GM21528 (cell line): ENCODE measurements at regions not wholly inside any gene's neighbourhood (a gene's known extent, or its start where the extent isn't known, plus 50 kb on each side); places are given as distances from the start of the nearest gene placed in this dataset.
"Not testable (repeated sequence)": the region's sequence is repeated elsewhere in the genome, so short reads cannot be mapped to it uniquely, and the experiment has no call there.

Source experiments
- ATAC-seq: cut with Tn5 transposase; IDR thresholded peaks from one replicate; pipeline ENCODE4 v1.9.1; 2021; ENCODE audit warnings: mild to moderate bottlenecking, moderate library complexity; ENCODE audit not compliant: unreplicated experiment, low FRiP score

- no peak for ATAC-seq
These were observed 224.9 kb upstream of the TMEM229A start for GRCh38 chr7:124257638-124258308.

- ATAC-seq = no peak
These were observed 222.3 kb upstream of the TMEM229A start for GRCh38 chr7:124255041-124255655.

DNA sequence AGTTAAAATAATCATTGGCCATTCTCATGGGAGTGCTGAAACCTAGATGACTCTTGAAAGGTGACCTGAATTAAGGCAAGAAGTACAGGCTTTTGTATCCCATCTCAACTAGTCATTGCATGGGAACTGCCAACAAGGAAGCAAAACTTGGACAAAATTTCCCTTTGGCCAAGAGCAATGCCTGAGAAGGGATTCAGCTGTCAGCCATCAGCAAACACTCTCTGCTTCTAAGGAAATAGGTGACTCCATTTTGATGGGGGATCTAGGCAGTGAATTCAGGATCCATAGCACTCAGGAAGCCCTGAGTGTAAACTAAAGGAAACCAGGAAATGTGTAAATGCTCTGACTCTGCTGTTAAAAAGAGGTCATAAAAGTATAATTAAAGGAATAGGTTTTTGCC is 221.5 kb upstream of the TMEM229A start:
- no peak for ATAC-seq

GRCh38 chr7:124251636-124252035 is 218.8 kb upstream of the TMEM229A start:
- no peak for ATAC-seq

DNA sequence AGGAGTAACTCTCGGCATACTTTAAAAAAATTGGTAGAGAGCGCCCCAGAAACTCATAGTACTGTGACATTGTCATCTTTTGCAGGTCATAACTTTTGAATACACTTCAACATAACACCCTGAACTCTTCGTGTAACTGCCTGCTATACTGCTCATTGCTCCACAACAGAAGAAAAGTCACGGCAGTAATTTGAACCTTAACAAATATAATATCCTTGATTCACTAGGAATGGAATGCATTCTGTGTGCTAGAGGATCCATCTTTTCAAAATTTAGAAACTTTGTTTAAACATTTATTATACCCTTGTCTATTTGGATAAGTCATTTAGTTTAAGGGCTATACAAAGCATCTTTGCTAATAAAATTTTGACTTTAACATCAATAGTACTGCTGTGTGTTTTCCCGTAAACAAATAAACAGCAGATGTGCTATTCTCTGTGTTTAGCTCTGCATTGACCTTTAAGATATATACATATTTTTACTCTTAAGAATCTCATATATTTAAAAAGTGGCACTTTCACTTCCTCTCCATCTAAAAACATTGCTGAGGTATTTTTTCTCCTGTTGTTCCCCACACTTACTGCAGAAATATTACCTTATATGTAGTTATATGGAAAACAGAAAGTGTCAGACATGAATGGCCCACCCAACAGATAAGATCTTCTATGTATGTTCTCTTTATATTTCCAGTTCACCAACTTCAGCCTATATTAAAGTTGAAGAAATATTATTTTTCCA is 217.6 kb upstream of the TMEM229A start:
- no peak for ATAC-seq

GRCh38 chr7:124247691-124248090 is 214.8 kb upstream of the TMEM229A start:
- no peak for ATAC-seq

DNA sequence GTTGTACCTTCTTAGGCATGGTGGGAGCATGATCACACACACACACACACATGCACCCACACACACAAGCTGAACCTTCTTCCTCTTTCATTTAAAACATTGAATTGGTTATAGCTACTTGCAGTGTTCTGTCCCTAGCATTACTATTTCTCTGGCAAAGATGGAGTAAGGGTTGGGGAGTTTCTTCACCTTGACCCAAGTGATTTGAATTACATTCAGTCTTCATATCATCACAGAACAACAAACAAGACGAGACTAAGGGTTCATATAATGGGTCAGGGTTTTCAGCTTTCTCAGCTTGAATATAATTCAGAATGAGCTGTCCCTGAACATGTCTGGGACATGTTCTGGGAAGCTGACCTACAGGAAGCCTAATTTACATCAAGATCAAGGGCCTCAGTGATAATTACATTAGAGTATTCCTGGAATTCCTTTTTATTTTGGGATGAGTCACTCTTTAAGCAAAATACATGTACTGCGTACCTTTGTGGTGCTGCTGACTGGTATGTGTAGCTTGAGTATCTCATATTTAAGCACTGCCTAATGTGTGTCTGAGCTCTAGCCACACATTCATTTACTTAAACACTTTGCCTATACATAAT is 213.5 kb upstream of the TMEM229A start:
- ATAC-seq = no peak

- not testable (repeated sequence) for ATAC-seq
These were observed 211.6 kb upstream of the TMEM229A start for GRCh38 chr7:124244469-124244868.

DNA sequence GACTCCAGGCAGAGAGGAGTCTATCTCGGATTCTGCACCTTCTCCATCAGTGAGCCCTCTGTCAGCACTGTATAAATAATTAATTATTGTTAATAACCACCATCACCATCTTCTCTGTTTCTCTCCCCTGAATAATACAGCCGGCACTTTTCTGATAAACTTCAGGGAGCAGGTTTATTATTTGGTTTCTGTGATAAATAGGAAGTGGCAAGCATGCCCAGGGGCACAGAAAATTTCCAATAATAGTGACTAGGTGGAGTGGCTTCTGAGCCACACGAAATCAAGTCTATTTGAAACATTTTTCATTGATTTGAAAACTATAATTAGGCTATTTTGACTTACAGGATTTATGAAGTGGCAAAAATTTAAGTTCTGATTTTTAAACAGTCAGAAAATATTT is 186.8 kb upstream of the TMEM229A start:
- ATAC-seq = no peak

DNA sequence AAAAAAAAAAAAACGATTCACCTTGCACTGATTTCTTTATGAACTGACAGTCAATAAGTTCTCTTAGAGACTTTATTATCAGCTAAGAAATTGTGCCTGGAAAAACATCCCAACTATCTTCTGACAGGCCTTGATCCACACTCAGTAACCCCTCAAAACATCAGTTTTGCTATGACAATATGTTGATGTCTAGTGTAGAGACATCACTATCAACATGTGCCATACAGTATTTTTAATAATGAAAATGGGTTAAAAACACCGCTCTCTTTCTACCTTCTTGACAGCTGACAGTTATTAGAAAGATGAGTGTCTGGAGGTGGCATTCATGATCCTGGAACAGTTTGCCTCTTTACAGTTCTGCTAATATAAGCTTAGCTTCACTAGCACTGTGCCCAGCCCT is 175.8 kb upstream of the TMEM229A start:
- no peak for ATAC-seq

DNA sequence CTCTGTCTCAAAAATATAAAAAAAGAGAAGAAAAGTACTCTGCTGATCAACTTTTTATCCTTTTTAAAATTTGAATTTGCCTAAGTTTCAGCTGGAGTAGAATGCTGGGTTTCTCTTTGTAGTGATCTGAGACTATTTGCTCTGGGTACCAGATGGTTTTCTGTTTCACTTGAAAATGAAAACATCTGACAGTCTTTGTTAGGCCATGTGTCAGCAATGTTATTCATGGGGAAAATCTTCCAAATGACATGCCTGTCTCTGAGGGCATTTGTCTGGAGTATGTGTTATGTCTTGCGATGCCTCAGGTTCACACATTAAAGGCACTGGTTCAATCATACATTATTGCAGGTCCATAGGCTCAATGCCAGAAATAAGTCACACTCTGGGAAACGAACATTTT is 175.3 kb upstream of the TMEM229A start:
- no peak for ATAC-seq

GRCh38 chr7:124205526-124205925 is 172.7 kb upstream of the TMEM229A start:
- no peak for ATAC-seq

- ATAC-seq = no peak
These were observed 169.7 kb upstream of the TMEM229A start for GRCh38 chr7:124202546-124202945.

GRCh38 chr7:124201768-124202349 is 169.0 kb upstream of the TMEM229A start:
- no peak for ATAC-seq

- no peak for ATAC-seq
These were observed 163.7 kb upstream of the TMEM229A start for GRCh38 chr7:124196519-124196918.

DNA sequence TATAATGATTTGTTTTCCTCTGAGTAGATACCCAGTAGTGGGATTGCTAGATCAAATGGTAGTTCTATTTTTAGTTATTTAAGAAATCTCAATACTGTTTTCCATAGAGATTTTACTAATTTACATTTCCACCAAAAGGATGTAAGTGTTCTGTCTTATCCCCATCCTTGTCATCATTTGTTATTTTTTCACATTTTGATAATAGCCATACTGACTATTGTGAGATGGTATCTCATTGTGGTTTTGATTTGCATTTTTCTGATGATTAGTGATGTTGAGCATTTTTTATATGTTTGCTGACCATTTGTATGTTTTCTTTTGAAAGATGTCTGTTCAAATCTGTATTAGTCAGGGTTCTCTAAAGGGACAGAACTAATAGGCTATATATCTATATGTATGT is 160.0 kb upstream of the TMEM229A start:
- no peak for ATAC-seq

GRCh38 chr7:124191713-124192112 is 158.8 kb upstream of the TMEM229A start:
- no peak for ATAC-seq

- no peak for ATAC-seq
These were observed 158.2 kb upstream of the TMEM229A start for GRCh38 chr7:124191030-124191429.

DNA sequence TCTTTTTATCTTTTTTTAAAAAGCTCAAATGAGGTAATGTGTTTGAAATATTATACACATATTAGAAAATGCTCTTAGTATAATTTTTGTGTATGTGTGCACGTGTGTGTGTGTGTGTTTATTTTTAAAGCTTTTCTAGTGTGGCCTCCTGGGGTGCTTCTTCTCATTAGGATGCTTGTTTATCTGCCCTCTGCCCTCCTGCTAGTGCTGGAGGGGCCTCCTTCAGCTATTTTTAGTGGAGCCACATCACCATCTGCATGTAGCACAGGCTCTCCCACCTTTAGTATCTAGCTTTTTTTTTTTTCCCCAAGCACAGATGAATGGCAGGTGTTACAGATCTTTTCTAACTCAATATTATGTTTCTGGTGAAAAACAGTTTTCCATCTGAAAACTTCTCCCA is 155.7 kb upstream of the TMEM229A start:
- no peak for ATAC-seq

- no peak for ATAC-seq
These were observed 155.1 kb upstream of the TMEM229A start for GRCh38 chr7:124187962-124188361.

- no peak for ATAC-seq
These were observed 150.8 kb upstream of the TMEM229A start for GRCh38 chr7:124183649-124184048.
